ENCODE measurements at regions not wholly inside any gene's neighbourhood (a gene's known extent, or its start where the extent isn't known, plus 50 kb on each side); places are given as distances from the start of the nearest gene placed in this dataset.

DNA sequence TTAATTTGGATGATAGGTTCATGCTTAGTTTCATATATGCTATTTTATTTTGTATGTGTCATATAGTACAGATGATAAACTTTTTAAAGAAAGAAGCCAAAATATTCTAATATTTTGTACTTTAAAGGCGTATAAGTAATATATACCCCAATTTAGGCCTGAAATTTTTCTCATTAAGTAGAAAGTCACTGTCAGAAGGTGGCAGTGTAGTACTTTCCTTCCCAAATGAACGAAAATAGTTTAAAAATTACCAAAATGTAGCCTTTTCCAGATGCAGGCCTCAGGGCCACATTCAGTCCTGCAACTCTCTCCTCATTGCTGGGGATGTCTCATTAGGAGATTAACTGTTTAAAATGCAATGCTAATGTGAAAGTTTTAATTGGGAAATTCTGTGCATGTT lies 1263.6 kb downstream of the C4orf33 start:
- no peaks in the 10 kb centered on the region for H3K27me3 Mint-ChIP-seq (ENCODE audit: insufficient read depth)
- no peaks in the 10 kb centered on the region for H3K9me3 Mint-ChIP-seq
- H3K27ac Mint-ChIP-seq = no peak overlapping the region
- no peak overlapping the region for H3K4me3 Mint-ChIP-seq
- H3K4me1 Mint-ChIP-seq (ENCODE audit: low read depth) = no peaks in the 10 kb centered on the region
- peak; percentile 37 for DNase-seq
- H3K36me3 Mint-ChIP-seq (ENCODE audit: low read depth) = no peaks in the 10 kb centered on the region
- peak; percentile 79 for TF ChIP-seq CTCF (IDR thresholded peaks at IDR 0.05)

DNA sequence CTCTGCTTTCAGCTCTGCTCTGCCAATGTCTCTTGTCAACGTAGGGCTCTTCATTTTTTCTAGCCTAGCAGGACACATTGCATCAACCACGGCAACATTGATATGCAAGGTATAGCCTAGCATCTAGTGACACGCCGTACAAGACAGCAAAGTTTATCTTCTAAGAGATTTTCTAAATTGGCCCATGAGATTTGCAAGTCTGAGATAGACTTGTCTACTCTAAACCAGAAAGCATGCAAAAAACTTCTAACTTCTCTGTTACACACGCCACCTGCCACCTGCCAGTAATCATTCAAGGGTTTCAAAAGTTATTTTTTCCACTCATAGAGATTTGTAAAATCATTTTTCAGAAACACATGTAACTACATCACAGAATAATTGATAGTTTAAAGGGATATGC lies 1265.7 kb downstream of the C4orf33 start:
- Mint-ChIP-seq H3K4me3 (no peak overlapping the region), H3K36me3 (ENCODE audit: low read depth) (no peaks in the 10 kb centered on the region), H3K27me3 (ENCODE audit: insufficient read depth) (no peaks in the 10 kb centered on the region), H3K27ac (no peak overlapping the region), H3K4me1 (ENCODE audit: low read depth) (no peaks in the 10 kb centered on the region), H3K9me3 (no peaks in the 10 kb centered on the region)
- TF ChIP-seq CTCF (IDR thresholded peaks at IDR 0.05) = no peak
- no peak for DNase-seq

DNA sequence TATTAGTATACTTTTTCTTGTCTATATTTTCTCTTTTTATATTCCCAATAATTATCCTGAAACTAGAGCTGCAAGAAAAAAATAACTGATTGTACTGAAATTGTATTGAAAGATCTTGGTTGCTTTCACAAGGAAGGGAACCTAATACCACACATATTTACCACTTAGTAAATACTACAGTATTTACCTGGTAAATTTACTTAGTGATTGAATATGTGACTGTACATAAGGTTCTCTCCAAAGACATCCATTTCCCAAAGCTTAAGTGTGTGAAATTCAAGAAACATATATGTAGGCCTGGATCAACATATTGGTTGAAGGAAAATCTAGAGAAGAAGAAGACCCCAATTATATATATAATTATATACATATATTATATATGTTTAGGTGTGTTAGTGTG lies 1272.7 kb downstream of the C4orf33 start:
- Mint-ChIP-seq H3K27me3 (ENCODE audit: insufficient read depth) (no peaks in the 10 kb centered on the region), H3K4me1 (ENCODE audit: low read depth) (no peaks in the 10 kb centered on the region), H3K27ac (no peak overlapping the region), H3K4me3 (no peak overlapping the region), H3K9me3 (no peaks in the 10 kb centered on the region), H3K36me3 (ENCODE audit: low read depth) (no peaks in the 10 kb centered on the region)
- DNase-seq = no peak
- TF ChIP-seq CTCF (IDR thresholded peaks at IDR 0.05) = no peak

DNA sequence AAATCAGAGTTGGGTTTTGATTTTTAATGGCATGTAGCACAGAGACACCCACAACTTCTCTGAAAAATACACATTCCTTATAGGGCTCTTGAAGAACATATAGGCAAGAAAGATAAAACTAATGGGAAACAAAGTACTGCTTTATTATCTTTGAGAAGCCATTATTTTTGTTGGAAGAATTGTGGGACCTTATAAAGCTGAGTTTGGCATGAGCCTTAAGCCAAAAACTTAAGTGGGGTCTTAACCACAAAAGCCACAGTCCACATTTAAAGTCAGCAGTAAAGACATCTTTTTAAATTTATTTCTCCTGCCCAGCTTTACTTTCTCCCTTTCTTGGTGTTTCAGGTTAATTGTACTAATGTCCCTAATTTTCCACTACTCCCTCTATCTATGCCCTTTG lies 1297.3 kb downstream of the C4orf33 start:
- Mint-ChIP-seq H3K9me3 (no peaks in the 10 kb centered on the region; the same call in 1 of the 2 replicates), H3K4me3 (peak overlapping the region; percentile 36; the same call in 1 of the 2 replicates), H3K36me3 (ENCODE audit: low read depth) (peaks cover 12% of the 10 kb centered on the region), H3K27me3 (ENCODE audit: insufficient read depth) (no peaks in the 10 kb centered on the region), H3K27ac (peak overlapping the region; percentile 12; the same call in 1 of the 2 replicates), H3K4me1 (ENCODE audit: low read depth) (peaks cover 47% of the 10 kb centered on the region)
- no peak for TF ChIP-seq CTCF (IDR thresholded peaks at IDR 0.05)
- no peak for DNase-seq

GRCh38 chr4:130393642-130394041 lies 1297.7 kb downstream of the C4orf33 start:
- Mint-ChIP-seq H3K4me1 (ENCODE audit: low read depth) (peaks cover 51% of the 10 kb centered on the region), H3K36me3 (ENCODE audit: low read depth) (peaks cover 12% of the 10 kb centered on the region), H3K27ac (peak overlapping the region; percentile 12; the same call in 1 of the 2 replicates), H3K27me3 (ENCODE audit: insufficient read depth) (no peaks in the 10 kb centered on the region), H3K4me3 (peak overlapping the region; percentile 36; the same call in 1 of the 2 replicates), H3K9me3 (no peaks in the 10 kb centered on the region; the same call in 1 of the 2 replicates)
- no peak for TF ChIP-seq CTCF (IDR thresholded peaks at IDR 0.05)
- peak; percentile 8 for DNase-seq

GRCh38 chr4:130395871-130396270 lies 1299.9 kb downstream of the C4orf33 start:
- Mint-ChIP-seq H3K27ac (peak overlapping the region; percentile 80), H3K36me3 (ENCODE audit: low read depth) (peaks cover 12% of the 10 kb centered on the region), H3K27me3 (ENCODE audit: insufficient read depth) (no peaks in the 10 kb centered on the region), H3K4me1 (ENCODE audit: low read depth) (peaks cover 63% of the 10 kb centered on the region), H3K4me3 (peak overlapping the region; percentile 57), H3K9me3 (no peaks in the 10 kb centered on the region; the same call in 1 of the 2 replicates)
- peak; percentile 90 for DNase-seq
- no peak for TF ChIP-seq CTCF (IDR thresholded peaks at IDR 0.05)
